AG04450 (cell line): ENCODE measurements at regions not wholly inside any gene's neighbourhood (a gene's known extent, or its start where the extent isn't known, plus 50 kb on each side); places are given as distances from the start of the nearest gene placed in this dataset.

Experiments used
- CTCF ChIA-PET: fragments of 300-600, 350-600 bp; formaldehyde crosslinking; extraction: SDS; loops from one replicate; lab custom pipeline; 2022; ENCODE audit warnings: antibody characterized with exemption, inconsistent platforms; lab: Charles Lee
- POLR2A ChIA-PET: fragments of 350-600 bp; formaldehyde crosslinking; extraction: SDS; loops from one replicate; lab custom pipeline; 2021; ENCODE audit warnings: antibody characterized with exemption, inconsistent platforms; lab: Yijun Ruan, JAX
- DNase-seq: peaks from one replicate; pipeline ENCODE4 v3.0.0-alpha.2; 2011; ENCODE audit warnings: low read depth, low spot score
- H3K27ac ChIP-seq: one replicate; pipeline ENCODE4 v1.5.1; 2012; ENCODE audit warnings: low read depth, low read length, control low read depth
- H3K27me3 ChIP-seq: one replicate; pipeline ENCODE4 v1.6.0; 2012; ENCODE audit warnings: low read length; ENCODE audit not compliant: control insufficient read depth, insufficient read depth
- H3K4me3 ChIP-seq: 2 replicates; pipeline ENCODE4 v1.5.1; 2011; ENCODE audit warnings: mild to moderate bottlenecking, low read depth, low read length, control low read depth
- H3K9me3 ChIP-seq: 2 replicates; pipeline ENCODE4 v1.5.1; 2012; ENCODE audit warnings: low read length; ENCODE audit not compliant: control insufficient read depth, insufficient read depth
- TF ChIP-seq, protein P1 (sequence below): IDR thresholded peaks from 2 replicates; pipeline ENCODE4 v1.5.1; 2011; ENCODE audit warnings: low read depth, low read length, control low read depth, inconsistent platforms

DNA sequence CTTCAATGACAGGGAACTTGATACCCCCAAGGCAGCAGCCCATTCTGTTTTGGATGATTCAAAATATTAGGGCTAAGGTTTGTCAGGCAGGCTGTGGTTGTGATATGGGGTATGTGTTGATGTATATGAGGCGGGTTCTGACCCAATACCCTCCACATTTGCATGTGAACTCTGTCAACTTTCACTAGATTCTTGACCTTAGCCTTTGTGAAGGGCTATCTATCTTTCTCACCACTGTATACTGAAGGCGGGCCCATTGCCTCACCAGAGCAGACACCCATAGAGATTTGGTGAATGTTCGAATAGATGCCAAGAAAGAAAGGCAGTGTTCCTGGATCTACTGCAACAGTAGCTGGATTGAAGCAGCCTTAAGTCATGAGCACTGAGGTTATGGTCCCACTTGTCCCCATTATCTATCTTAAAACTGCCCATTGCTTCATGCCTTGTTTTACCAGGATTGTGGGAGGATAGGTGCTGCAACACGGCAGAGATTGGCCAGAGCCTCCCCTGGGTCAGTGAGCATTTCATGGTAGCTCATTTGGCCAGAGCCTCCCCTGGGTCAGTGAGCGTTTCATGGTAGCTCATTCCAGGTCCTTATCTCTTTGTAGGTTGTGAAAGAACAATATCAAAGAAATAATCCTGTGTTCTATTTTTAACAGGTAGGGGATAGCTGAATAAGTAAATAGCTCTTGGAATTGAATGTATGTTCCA, 399.6 kb downstream of the TMEM135 start:
- Histone ChIP-seq H3K27me3 (no peaks in the 10 kb centered on the region), H3K27ac (no peak overlapping the region), H3K9me3 (no peaks in the 10 kb centered on the region), H3K4me3 (no peak overlapping the region)
- CTCF ChIA-PET: interaction anchor here (0.5 to 1.6 kb wide), 2 partner anchors 16 to 589 kb away, joined by 3 to 4 read pairs; no protein-coding TSS in a partner anchor
- TF ChIP-seq, protein P1, sequence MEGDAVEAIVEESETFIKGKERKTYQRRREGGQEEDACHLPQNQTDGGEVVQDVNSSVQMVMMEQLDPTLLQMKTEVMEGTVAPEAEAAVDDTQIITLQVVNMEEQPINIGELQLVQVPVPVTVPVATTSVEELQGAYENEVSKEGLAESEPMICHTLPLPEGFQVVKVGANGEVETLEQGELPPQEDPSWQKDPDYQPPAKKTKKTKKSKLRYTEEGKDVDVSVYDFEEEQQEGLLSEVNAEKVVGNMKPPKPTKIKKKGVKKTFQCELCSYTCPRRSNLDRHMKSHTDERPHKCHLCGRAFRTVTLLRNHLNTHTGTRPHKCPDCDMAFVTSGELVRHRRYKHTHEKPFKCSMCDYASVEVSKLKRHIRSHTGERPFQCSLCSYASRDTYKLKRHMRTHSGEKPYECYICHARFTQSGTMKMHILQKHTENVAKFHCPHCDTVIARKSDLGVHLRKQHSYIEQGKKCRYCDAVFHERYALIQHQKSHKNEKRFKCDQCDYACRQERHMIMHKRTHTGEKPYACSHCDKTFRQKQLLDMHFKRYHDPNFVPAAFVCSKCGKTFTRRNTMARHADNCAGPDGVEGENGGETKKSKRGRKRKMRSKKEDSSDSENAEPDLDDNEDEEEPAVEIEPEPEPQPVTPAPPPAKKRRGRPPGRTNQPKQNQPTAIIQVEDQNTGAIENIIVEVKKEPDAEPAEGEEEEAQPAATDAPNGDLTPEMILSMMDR: no peak
- POLR2A ChIA-PET: no interaction called here
- no peak for DNase-seq

DNA sequence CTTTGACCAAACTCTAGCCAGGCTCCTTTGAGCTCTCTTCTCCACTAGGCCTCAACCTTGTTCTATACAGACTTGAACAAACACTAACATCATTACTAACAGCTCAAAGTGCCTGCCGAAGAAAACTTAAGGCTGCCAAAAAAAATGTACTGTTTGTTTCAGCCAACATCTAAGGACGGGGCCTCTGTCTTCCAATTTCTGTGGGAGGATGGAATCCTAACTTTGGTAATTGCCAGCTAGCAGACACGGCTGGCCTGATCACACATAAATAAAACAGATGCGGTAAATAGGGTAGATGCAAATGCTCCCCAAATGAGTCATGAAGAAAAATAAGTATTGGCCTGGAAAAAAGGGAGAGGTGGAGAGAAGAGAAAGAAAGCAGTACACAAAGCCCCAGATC, 394.3 kb downstream of the TMEM135 start:
- TF ChIP-seq, protein P1: no peak
- Histone ChIP-seq H3K27ac (peak overlapping the region; percentile 49), H3K9me3 (no peaks in the 10 kb centered on the region), H3K27me3 (no peaks in the 10 kb centered on the region), H3K4me3 (no peak overlapping the region)
- peak; percentile 55 for DNase-seq
- ChIA-PET CTCF (interaction anchor here (1.6 to 3.8 kb wide), 3 partner anchors 9 to 13 kb away, joined by 5 to 32 read pairs (median 5); no protein-coding TSS in a partner anchor), POLR2A (interaction anchor here (1.0 kb wide), 1 partner anchor 9 kb away, joined by 3 read pairs; no protein-coding TSS in a partner anchor)

DNA sequence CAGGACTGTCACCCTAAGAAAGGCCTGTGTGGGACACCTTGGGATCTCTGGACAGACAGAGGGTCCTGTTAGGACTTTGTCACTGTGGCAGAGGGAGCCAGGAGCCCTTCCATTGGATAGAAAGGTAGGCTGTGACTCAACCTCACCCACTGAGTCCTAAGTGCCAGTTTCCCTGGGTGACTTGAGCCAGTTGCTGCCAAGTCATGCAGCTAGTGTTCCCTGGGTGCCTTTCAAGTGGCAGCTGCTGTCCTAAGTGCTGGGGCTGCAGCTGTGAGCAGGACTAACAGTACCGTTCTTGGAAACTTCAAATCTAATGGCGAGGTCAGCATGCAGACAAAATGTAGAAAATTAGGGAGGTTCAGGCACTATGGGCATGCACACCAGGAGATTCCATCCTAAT, 393.7 kb downstream of the TMEM135 start:
- H3K4me3 ChIP-seq: no peak overlapping the region
- ChIA-PET CTCF (interaction anchor here (1.6 to 3.8 kb wide), 3 partner anchors 9 to 13 kb away, joined by 5 to 32 read pairs (median 5); no protein-coding TSS in a partner anchor), POLR2A (interaction anchor here (1.0 kb wide), 1 partner anchor 10 kb away, joined by 3 read pairs; no protein-coding TSS in a partner anchor)
- no peak for DNase-seq
- H3K27me3 ChIP-seq: no peaks in the 10 kb centered on the region
- peak overlapping the region; percentile 49 for H3K27ac ChIP-seq
- TF ChIP-seq, protein P1: no peak
- H3K9me3 ChIP-seq: no peaks in the 10 kb centered on the region

DNA sequence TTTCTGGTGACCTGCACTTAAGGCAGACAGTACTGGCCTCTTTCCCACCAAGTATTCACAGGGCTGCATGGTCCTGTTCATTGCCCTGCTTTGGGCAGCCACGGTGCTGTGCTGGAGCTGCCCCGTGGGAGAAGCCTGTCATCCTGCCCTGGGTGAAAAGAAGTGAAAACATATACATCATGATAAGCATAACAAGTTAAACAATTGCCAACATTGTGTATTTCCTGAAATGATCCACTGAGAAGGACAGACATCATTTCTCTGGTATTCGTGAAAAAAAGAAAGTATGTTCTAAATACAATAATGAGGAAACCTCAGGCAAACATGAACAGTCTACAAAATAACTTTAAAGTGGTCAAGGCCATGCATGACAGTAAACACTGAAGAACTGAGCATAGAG, 393.1 kb downstream of the TMEM135 start:
- no peak overlapping the region for H3K4me3 ChIP-seq
- DNase-seq: no peak
- TF ChIP-seq, protein P1: no peak
- no peaks in the 10 kb centered on the region for H3K9me3 ChIP-seq
- no peaks in the 10 kb centered on the region for H3K27me3 ChIP-seq
- no peak overlapping the region for H3K27ac ChIP-seq
- ChIA-PET CTCF (interaction anchor here (3.8 kb wide), 1 partner anchor 10 kb away, joined by 32 read pairs; no protein-coding TSS in a partner anchor), POLR2A (no interaction called here)

DNA sequence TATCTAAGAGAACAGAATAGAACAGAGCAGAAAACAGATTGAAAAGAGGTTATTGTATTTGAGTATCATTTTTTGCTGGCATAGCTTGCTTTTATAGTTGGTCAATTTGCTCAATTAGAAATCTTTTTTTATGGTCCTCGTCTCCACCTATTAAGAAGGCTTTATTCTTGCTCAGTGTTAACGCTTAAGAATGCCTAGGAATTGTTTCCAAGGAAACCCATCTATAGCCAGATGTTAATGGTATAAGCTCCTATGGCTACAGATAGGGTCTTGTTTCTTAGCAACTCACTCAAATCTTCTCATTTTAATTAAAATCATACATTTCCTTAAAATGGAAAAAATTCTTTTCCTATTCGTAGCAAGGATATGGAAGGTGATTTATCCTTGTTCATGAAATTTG, 392.3 kb downstream of the TMEM135 start:
- TF ChIP-seq, protein P1: no peak
- no peaks in the 10 kb centered on the region for H3K27me3 ChIP-seq
- no peak overlapping the region for H3K27ac ChIP-seq
- DNase-seq: no peak
- H3K4me3 ChIP-seq: no peak overlapping the region
- ChIA-PET POLR2A (no interaction called here), CTCF (interaction anchor here (3.8 kb wide), 1 partner anchor 9 kb away, joined by 32 read pairs; no protein-coding TSS in a partner anchor)
- no peaks in the 10 kb centered on the region for H3K9me3 ChIP-seq
